ENCODE measurements at regions not wholly inside any gene's neighbourhood (a gene's known extent, or its start where the extent isn't known, plus 50 kb on each side); places are given as distances from the start of the nearest gene placed in this dataset.

DNA sequence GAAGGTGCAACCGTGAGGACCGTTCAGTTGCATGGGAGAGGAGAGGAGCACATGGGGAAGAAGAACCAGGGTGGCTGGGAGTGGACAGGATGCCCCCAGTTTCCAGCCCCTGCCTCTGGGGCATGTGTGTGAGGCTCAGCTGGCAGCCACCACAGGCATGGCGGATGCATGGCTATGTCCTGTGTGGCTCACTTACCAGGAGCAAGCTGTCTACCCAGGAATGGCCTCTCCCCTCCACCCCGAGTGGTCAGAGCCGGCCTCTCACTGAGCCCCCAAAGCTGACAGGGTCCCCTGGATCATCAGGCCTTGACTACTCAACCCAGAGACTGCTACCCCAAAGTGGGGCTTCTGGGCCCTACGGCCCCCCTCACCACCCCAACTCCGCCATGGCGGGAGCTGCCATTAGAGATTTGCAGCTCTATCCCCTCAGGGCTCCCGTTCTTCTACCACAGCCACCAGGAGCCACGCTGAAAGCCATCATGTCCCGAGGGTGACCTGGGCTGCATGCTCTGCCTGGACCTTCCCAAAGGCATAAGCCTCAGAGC is 65.3 kb downstream of the RHOB start:
- ChIA-PET CTCF (interaction anchor here (0.6 to 0.7 kb wide), 2 partner anchors 40 to 60 kb away, joined by 3 read pairs; no protein-coding TSS in a partner anchor), POLR2A (interaction anchor here (0.9 kb wide), 1 partner anchor 65 kb away, joined by 4 read pairs; the partner anchor contains the start of gene RHOB)
- Histone ChIP-seq H3K27ac (ENCODE audit: extremely low read depth, low read depth, low read length) (no peak overlapping the region), H3K36me3 (ENCODE audit: control insufficient read depth in 2 of 2, insufficient read depth in 1 of 2, low read length in 2 of 2) (no peaks in the 10 kb centered on the region), H3K4me3 (ENCODE audit: low read depth, low read length) (no peak overlapping the region), H3K4me1 (ENCODE audit: control insufficient read depth, insufficient read depth, low read length) (peaks cover 3% of the 10 kb centered on the region), H3K9me3 (ENCODE audit: control insufficient read depth, insufficient read depth, low read depth, low read length) (no peaks in the 10 kb centered on the region)
- TF ChIP-seq, protein P1, sequence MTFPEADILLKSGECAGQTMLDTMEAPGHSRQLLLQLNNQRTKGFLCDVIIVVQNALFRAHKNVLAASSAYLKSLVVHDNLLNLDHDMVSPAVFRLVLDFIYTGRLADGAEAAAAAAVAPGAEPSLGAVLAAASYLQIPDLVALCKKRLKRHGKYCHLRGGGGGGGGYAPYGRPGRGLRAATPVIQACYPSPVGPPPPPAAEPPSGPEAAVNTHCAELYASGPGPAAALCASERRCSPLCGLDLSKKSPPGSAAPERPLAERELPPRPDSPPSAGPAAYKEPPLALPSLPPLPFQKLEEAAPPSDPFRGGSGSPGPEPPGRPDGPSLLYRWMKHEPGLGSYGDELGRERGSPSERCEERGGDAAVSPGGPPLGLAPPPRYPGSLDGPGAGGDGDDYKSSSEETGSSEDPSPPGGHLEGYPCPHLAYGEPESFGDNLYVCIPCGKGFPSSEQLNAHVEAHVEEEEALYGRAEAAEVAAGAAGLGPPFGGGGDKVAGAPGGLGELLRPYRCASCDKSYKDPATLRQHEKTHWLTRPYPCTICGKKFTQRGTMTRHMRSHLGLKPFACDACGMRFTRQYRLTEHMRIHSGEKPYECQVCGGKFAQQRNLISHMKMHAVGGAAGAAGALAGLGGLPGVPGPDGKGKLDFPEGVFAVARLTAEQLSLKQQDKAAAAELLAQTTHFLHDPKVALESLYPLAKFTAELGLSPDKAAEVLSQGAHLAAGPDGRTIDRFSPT (tag by site-specific recombination; IDR thresholded peaks at IDR 0.05) = no peak
- no peak for TF ChIP-seq ZNF23 (tag by site-specific recombination; IDR thresholded peaks at IDR 0.05; ENCODE audit: borderline replicate concordance)
- TF ChIP-seq, protein P2, sequence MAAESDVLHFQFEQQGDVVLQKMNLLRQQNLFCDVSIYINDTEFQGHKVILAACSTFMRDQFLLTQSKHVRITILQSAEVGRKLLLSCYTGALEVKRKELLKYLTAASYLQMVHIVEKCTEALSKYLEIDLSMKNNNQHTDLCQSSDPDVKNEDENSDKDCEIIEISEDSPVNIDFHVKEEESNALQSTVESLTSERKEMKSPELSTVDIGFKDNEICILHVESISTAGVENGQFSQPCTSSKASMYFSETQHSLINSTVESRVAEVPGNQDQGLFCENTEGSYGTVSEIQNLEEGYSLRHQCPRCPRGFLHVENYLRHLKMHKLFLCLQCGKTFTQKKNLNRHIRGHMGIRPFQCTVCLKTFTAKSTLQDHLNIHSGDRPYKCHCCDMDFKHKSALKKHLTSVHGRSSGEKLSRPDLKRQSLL (tag by site-specific recombination; IDR thresholded peaks at IDR 0.05) = no peak
- no peak for TF ChIP-seq ZNF670 (tag by site-specific recombination; IDR thresholded peaks at IDR 0.05; ENCODE audit: low read depth)
- TF ChIP-seq ZNF677 (tag by site-specific recombination; IDR thresholded peaks at IDR 0.05) = no peak
- no peak for TF ChIP-seq REPIN1 (tag by site-specific recombination; IDR thresholded peaks at IDR 0.05; ENCODE audit: low read depth)
- TF ChIP-seq ZFP41 (tag by site-specific recombination; IDR thresholded peaks at IDR 0.05; ENCODE audit: borderline replicate concordance) = no peak
- no peak for TF ChIP-seq MEIS1 (CRISPR knock-in tag; IDR thresholded peaks at IDR 0.05; ENCODE audit: borderline replicate concordance)
- no peak for TF ChIP-seq GLIS1 (tag by site-specific recombination; IDR thresholded peaks at IDR 0.05)
- no peak for TF ChIP-seq FEZF1 (tag by site-specific recombination; IDR thresholded peaks at IDR 0.05)
- no peak for TF ChIP-seq YY1 (tag by site-specific recombination; IDR thresholded peaks at IDR 0.05)
- no peak for TF ChIP-seq ZNF521 (tag by site-specific recombination; IDR thresholded peaks at IDR 0.05)
- no peak for TF ChIP-seq ZNF837 (tag by site-specific recombination; IDR thresholded peaks at IDR 0.05)
- no peak for TF ChIP-seq KLF7 (tag by site-specific recombination; IDR thresholded peaks at IDR 0.05; ENCODE audit: borderline replicate concordance)
- no peak for TF ChIP-seq BCL11B (tag by site-specific recombination; IDR thresholded peaks at IDR 0.05; ENCODE audit: low read depth)
- TF ChIP-seq, protein P3, sequence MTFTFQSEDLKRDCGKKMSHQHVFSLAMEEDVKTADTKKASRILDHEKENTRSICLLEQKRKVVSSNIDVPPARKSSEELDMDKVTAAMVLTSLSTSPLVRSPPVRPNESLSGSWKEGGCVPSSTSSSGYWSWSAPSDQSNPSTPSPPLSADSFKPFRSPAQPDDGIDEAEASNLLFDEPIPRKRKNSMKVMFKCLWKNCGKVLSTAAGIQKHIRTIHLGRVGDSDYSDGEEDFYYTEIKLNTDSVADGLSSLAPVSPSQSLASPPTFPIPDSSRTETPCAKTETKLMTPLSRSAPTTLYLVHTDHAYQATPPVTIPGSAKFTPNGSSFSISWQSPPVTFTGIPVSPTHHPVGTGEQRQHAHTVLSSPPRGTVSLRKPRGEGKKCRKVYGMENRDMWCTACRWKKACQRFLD (tag by site-specific recombination; IDR thresholded peaks at IDR 0.05) = no peak
- TF ChIP-seq ZNF555 (tag by site-specific recombination; conservative IDR thresholded peaks at IDR 0.05) = no peak
- no peak for TF ChIP-seq ZNF311 (tag by site-specific recombination; IDR thresholded peaks at IDR 0.05; ENCODE audit: borderline replicate concordance)

DNA sequence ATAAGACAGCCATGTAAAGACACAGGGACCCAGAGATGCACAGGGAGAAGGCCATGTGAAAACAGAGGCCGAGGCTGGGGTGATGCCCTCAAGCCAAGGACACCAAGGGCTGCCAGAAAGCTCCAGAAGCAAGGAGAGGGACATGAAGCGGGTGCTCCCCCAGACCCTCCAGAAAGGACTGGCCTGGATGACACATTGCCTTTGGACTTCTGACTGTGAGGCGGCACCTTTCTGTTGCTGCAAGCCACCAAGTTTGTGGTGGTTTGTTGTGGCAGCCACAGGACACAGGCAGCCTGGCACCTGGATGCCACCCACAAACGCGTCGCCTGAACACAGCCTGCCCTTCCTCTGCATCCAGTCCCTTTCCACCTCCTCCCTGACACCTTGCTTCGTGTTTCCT is 67.1 kb downstream of the RHOB start:
- Histone ChIP-seq H3K27ac (ENCODE audit: extremely low read depth, low read depth, low read length) (no peak overlapping the region), H3K36me3 (ENCODE audit: control insufficient read depth in 2 of 2, insufficient read depth in 1 of 2, low read length in 2 of 2) (no peaks in the 10 kb centered on the region), H3K4me1 (ENCODE audit: control insufficient read depth, insufficient read depth, low read length) (peaks cover 3% of the 10 kb centered on the region), H3K4me3 (ENCODE audit: low read depth, low read length) (no peak overlapping the region), H3K9me3 (ENCODE audit: control insufficient read depth, insufficient read depth, low read depth, low read length) (no peaks in the 10 kb centered on the region)
- POLR2A ChIA-PET = interaction anchor here (1.1 kb wide), 1 partner anchor 67 kb away, joined by 6 read pairs; the partner anchor contains the start of gene RHOB
- CTCF ChIA-PET = no interaction called here
- TF ChIP-seq ZNF560 (tag by site-specific recombination; IDR thresholded peaks at IDR 0.05; ENCODE audit: borderline replicate concordance) (no peak), ZNF10 (tag by site-specific recombination; IDR thresholded peaks at IDR 0.05) (no peak)

All from HEK293 (cell line).